K562 (cell line): ENCODE measurements at regions not wholly inside any gene's neighbourhood (a gene's known extent, or its start where the extent isn't known, plus 50 kb on each side); places are given as distances from the start of the nearest gene placed in this dataset.

Experiments used
- ATAC-seq: fragments of 200-7000 bp; cut with Tn5 transposase; 3 replicates; pipeline ENCODE4 v1.9.1; 2020; ENCODE audit warnings: moderate library complexity
- BruUV-seq: library from RNA; stranded (reverse); fragments of 400-500 nt; replicated peaks from 2 replicates; lab custom pipeline; 2021; lab: Mats Ljungman, UMichigan
- CTCF ChIA-PET: fragments of 300-600 bp; formaldehyde crosslinking; extraction: SDS; loops from one replicate; lab custom pipeline; 2021; ENCODE audit warnings: low intra/inter-chr PET ratio; lab: Yijun Ruan, JAX
- POLR2A ChIA-PET: fragments of 300-600, 350-650 bp; sonication (Branson Sonifier 250); formaldehyde crosslinking; extraction: SDS; loops from one replicate; lab custom pipeline; 2021; ENCODE audit warnings: antibody characterized with exemption, inconsistent platforms; lab: Yijun Ruan, JAX
- DNase-seq, 4 experiments: peaks; one replicate each; pipeline versions ENCODE4 v3.0.0 to v3.0.0-alpha.2; 2011 to 2018; ENCODE audit warnings: low spot score in 3 of 4, mixed read lengths in 3 of 4; ENCODE audit errors: extremely low read depth in 1 of 4
- FAIRE-seq: peaks from 2 replicates; lab custom pipeline; 2011; peaks lifted over from hg19 to GRCh38; lab: Jason Lieb, UNC
- H2AFZ ChIP-seq: 2 replicates; pipeline ENCODE4 v1.6.0; 2011; ENCODE audit warnings: low read depth, low read length, control low read depth, inconsistent platforms
- H3K27ac ChIP-seq: fragments of 200-600 bp; 3 replicates; pipeline ENCODE4 v1.8.0; 2011; ENCODE audit warnings: low read depth, mild to moderate bottlenecking, control low read depth, inconsistent platforms, low read length, moderate library complexity, mixed read lengths; ENCODE audit errors: extremely low read depth
- H3K27me3 ChIP-seq, 2 experiments: fragments of 300-600 bp in 1 of 2; 2 replicates in 1 of 2; 3 replicates in 1 of 2; pipeline versions ENCODE4 v1.6.0 to v1.8.0; 2011; ENCODE audit warnings: inconsistent platforms in 2 of 2, low read length in 2 of 2, mild to moderate bottlenecking in 1 of 2, mixed read lengths in 1 of 2, moderate library complexity in 1 of 2; ENCODE audit not compliant: control insufficient read depth in 2 of 2, insufficient read depth in 2 of 2
- H3K36me3 ChIP-seq: fragments of 300-600 bp; 3 replicates; pipeline ENCODE4 v1.8.0; 2011; ENCODE audit warnings: mild to moderate bottlenecking, low read length, inconsistent platforms; ENCODE audit not compliant: control insufficient read depth, insufficient read depth
- H3K4me1 ChIP-seq, 2 experiments: fragments of 200-600 bp in 1 of 2; replicated peaks in 1 of 2; 2 replicates in 1 of 2; 3 replicates in 1 of 2; pipeline versions ENCODE4 v1.5.1 to v1.8.0; 2011; ENCODE audit warnings: inconsistent platforms in 2 of 2, low read length in 2 of 2, mild to moderate bottlenecking in 1 of 2, mixed read lengths in 1 of 2, moderate library complexity in 1 of 2; ENCODE audit not compliant: control insufficient read depth in 2 of 2, insufficient read depth in 2 of 2
- H3K4me2 ChIP-seq: 2 replicates; pipeline ENCODE4 v1.6.1; 2011; ENCODE audit warnings: low read length, control low read depth, inconsistent platforms, mixed read lengths; ENCODE audit not compliant: insufficient read depth
- H3K4me3 ChIP-seq: fragments of 200-600 bp; sonication (generic), shearing (Covaris generic); 2 replicates; pipeline ENCODE4 v1.5.1; 2016; ENCODE audit warnings: control low read depth, inconsistent platforms
- H3K79me2 ChIP-seq: fragments of 200-600 bp; 3 replicates; pipeline ENCODE4 v1.8.0; 2011; ENCODE audit warnings: low read length, inconsistent platforms; ENCODE audit not compliant: control insufficient read depth, insufficient read depth
- H3K9ac ChIP-seq, 2 experiments: 2 replicates each; pipeline versions ENCODE4 v1.6.0 to v1.6.1; 2011; ENCODE audit warnings: low read depth in 2 of 2, low read length in 2 of 2, control low read depth in 1 of 2, inconsistent platforms in 1 of 2, mild to moderate bottlenecking in 1 of 2, mixed read lengths in 1 of 2; ENCODE audit not compliant: insufficient read depth in 1 of 2
- H3K9me1 ChIP-seq: one replicate; pipeline ENCODE4 v1.6.0; 2011; ENCODE audit warnings: inconsistent platforms, mild to moderate bottlenecking, low read length, moderate library complexity; ENCODE audit not compliant: control insufficient read depth, insufficient read depth
- H3K9me3 ChIP-seq: replicated peaks from 2 replicates; pipeline ENCODE4 v1.5.1; 2011; ENCODE audit warnings: low read depth, low read length, inconsistent platforms; ENCODE audit not compliant: control insufficient read depth, insufficient read depth
- H4K20me1 ChIP-seq: replicated peaks from 2 replicates; pipeline ENCODE4 v1.6.1; 2011; ENCODE audit warnings: low read length, inconsistent platforms, mixed read lengths; ENCODE audit not compliant: control insufficient read depth, insufficient read depth
- CREB3 ChIP-seq: fragments of 450-650 bp; conservative IDR thresholded peaks from 2 replicates; pipeline ENCODE4 v1.6.1; 2016; ENCODE audit warnings: missing genetic modification characterization, low read depth, mild to moderate bottlenecking, missing compliant biosample characterization, moderate library complexity
- DACH1 ChIP-seq: fragments of 450-650 bp; IDR thresholded peaks from 2 replicates; pipeline ENCODE4 v1.6.1; 2018; ENCODE audit not compliant: partially characterized antibody
- DIDO1 ChIP-seq: fragments of 450-650 bp; IDR thresholded peaks from 2 replicates; pipeline ENCODE4 v1.6.1; 2016; ENCODE audit warnings: low read depth, missing biosample characterization, missing genetic modification characterization
- ESRRB ChIP-seq: fragments of 250-450 bp; sonication (Bioruptor Pico); IDR thresholded peaks from 2 replicates; pipeline ENCODE4 v1.5.0; 2020; ENCODE audit warnings: mild to moderate bottlenecking, moderate library complexity, borderline replicate concordance
- ETS1 ChIP-seq: conservative IDR thresholded peaks from 2 replicates; pipeline ENCODE4 v1.6.1; 2011; ENCODE audit warnings: low read depth, mild to moderate bottlenecking, low read length; ENCODE audit not compliant: control insufficient read depth
- FOXK2 ChIP-seq, 2 experiments: fragments of 450-650 bp; IDR thresholded peaks in 1 of 2; conservative IDR thresholded peaks in 1 of 2; 2 replicates each; pipeline ENCODE4 v1.6.1; 2016; ENCODE audit warnings: low read depth in 2 of 2, mild to moderate bottlenecking in 1 of 2
- KAT2B ChIP-seq: IDR thresholded peaks from one replicate; pipeline ENCODE4 v1.6.1; 2012; ENCODE audit warnings: low read depth, mild to moderate bottlenecking, control low read depth, inconsistent platforms, low read length, moderate library complexity
- MCM2 ChIP-seq: fragments of 450-650 bp; IDR thresholded peaks from 2 replicates; pipeline ENCODE4 v1.6.1; 2017; ENCODE audit warnings: low read depth, mild to moderate bottlenecking
- MTA2 ChIP-seq: fragments of 450-650 bp; IDR thresholded peaks from 2 replicates; pipeline ENCODE4 v1.6.1; 2016; ENCODE audit warnings: low read depth
- RBM22 ChIP-seq: fragments of 200-400 bp; formaldehyde crosslinking; IDR thresholded peaks from 2 replicates; pipeline ENCODE4 v1.6.1; 2018; ENCODE audit warnings: low read length, low read depth; ENCODE audit not compliant: poor library complexity, severe bottlenecking
- SIN3A ChIP-seq, 2 experiments: fragments of 150-350 bp in 1 of 2; IDR thresholded peaks; 2 replicates each; pipeline ENCODE4 v1.6.1; 2011 to 2016; ENCODE audit warnings: borderline replicate concordance in 2 of 2, low read depth in 2 of 2, low read length in 2 of 2, mild to moderate bottlenecking in 2 of 2, moderate library complexity in 2 of 2; ENCODE audit not compliant: control insufficient read depth in 1 of 2
- TCF3 ChIP-seq: sonication (generic); formaldehyde crosslinking; IDR thresholded peaks from 2 replicates; pipeline ENCODE4 v1.4.0; 2020; ENCODE audit warnings: mild to moderate bottlenecking, missing genetic modification reagents
- TEAD4 ChIP-seq, 2 experiments: sonication (generic) in 1 of 2; formaldehyde crosslinking in 1 of 2; IDR thresholded peaks; 2 replicates each; pipeline versions ENCODE4 v1.6.1 to v1.8.0; 2012 to 2022; ENCODE audit warnings: borderline replicate concordance in 1 of 2, inconsistent platforms in 1 of 2, low read length in 1 of 2, mild to moderate bottlenecking in 1 of 2, missing genetic modification reagents in 1 of 2
- WGBS: fragments of 100-300 bp; shearing (Covaris generic); methylation state at CpG from one replicate; pipeline ENCODE4 v1.1.6; 2016; ENCODE audit warnings: low coverage, mixed read lengths; ENCODE audit not compliant: insufficient coverage; ENCODE audit errors: missing lambda C conversion rate; 5-methylcytosine and 5-hydroxymethylcytosine counted together
- in situ Hi-C: fragments of 300-500 bp; cut with MboI; formaldehyde crosslinking; loops from 4 replicates; pipeline ENCODE4 v1.15.0; 2018; ENCODE audit warnings: inconsistent platforms, mixed read lengths
- intact Hi-C: fragments of 100-400 bp; cut with micrococcal nuclease; formaldehyde crosslinking; loops from 2 replicates; pipeline ENCODE4 v1.14.2; 2022
- TF ChIP-seq, protein P1 (sequence below): fragments of 450-650 bp; IDR thresholded peaks from 2 replicates; pipeline ENCODE4 v1.6.1; 2017; ENCODE audit warnings: antibody characterized with exemption, mild to moderate bottlenecking

DNA sequence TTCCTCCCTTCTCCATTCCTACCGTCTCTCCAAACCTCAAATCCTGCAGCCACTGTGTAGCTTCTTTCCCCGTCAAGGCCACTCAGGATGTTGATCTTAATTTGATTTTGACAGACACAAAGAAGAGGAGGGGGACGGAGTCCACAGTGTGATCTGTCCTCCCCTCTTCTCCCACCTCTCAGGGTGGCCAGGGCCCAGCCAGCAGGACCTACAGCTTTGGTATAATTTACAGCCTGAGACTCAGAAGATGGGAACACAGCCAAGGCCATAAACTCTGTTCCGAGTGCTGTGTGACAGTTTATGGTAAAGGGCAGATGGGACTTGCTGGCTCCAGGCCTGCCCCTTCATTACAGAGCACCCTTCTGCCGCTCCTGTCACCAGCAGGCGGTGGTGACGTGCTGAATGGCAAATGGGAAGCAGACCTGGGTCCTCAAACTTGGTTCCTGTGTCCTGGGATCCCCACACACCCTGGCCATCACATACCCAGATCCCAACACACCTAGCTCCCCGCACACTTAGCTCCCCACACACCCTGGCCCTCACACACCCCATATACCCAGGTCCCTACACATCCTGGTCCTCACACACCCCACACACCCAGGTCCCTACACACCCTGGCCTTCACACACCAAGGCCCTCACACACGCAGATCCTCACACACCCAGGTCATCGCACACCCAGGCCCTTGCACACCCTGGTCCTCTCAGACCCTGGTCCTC is 71.6 kb downstream of the CD2 start:
- peak overlapping the region; percentile 26 for H3K4me3 ChIP-seq
- FAIRE-seq (peak; percentile 88), ATAC-seq (peak; percentile 86), DNase-seq (peak; percentile 54 to 92 (median 70))
- H3K36me3 ChIP-seq = no peaks in the 10 kb centered on the region
- no TSS peak for BruUV-seq
- 19% methylated on average over 10 of the region's 10 CpGs for WGBS
- H3K27ac ChIP-seq = peak overlapping the region; percentile 94
- peak overlapping the region; percentile 88 for H2AFZ ChIP-seq
- no peaks in the 10 kb centered on the region for H3K9me1 ChIP-seq
- intact Hi-C loops = loop anchor here (2.0 to 5.0 kb wide), 3 partner anchors 53 to 235 kb away; partner anchors contain the start of gene TTF2
- H4K20me1 ChIP-seq = no peaks in the 10 kb centered on the region
- no peaks in the 10 kb centered on the region for H3K27me3 ChIP-seq
- H3K79me2 ChIP-seq = peaks cover 12% of the 10 kb centered on the region; the same call in 2 of the 3 replicates
- CTCF ChIA-PET = no interaction called here
- peaks cover 22 to 54% of the 10 kb centered on the region in 2 experiments for H3K4me1 ChIP-seq
- POLR2A ChIA-PET = interaction anchor here (0.6 to 1.3 kb wide), 10 partner anchors 9 to 638 kb away, joined by 3 to 7 read pairs (median 4); partner anchors contain the start of gene CD2
- in situ Hi-C loops = no loop called here
- peak overlapping the region; percentile 65 to 79 for H3K9ac ChIP-seq
- peak overlapping the region; percentile 88 for H3K4me2 ChIP-seq
- H3K9me3 ChIP-seq = peaks cover 5% of the 10 kb centered on the region
- TF ChIP-seq SIN3A (IDR thresholded peaks at IDR 0.05; ENCODE audit: borderline replicate concordance in 2 of 2, control insufficient read depth in 1 of 2, low read depth in 2 of 2, low read length in 2 of 2) (0 out of 4 replicates have a peak, but pooled peaks of 1 of the 2 experiments have one; percentile 38), KAT2B (no peak), MTA2 (no peak; the same call in 1 of the 2 replicates), RBM22 (no peak), TCF3 (CRISPR knock-in tag) (no peak; the same call in 1 of the 2 replicates), TEAD4 (IDR thresholded peaks at IDR 0.05; ENCODE audit: low read length) (no peak), TEAD4 (CRISPR knock-in tag; IDR thresholded peaks at IDR 0.05; ENCODE audit: borderline replicate concordance) (0 out of 2 replicates have a peak, but pooled peaks have one; percentile 39), MCM2 (no peak), ESRRB (CRISPR knock-in tag) (no peak), DIDO1 (no peak; the same call in 1 of the 2 replicates), FOXK2 (conservative IDR thresholded peaks at IDR 0.05 in 1 of 2, IDR thresholded peaks at IDR 0.05 in 1 of 2; ENCODE audit: low read depth in 2 of 2) (no peak), ETS1 (no peak), CREB3 (tag) (no peak; the same call in 1 of the 2 replicates), DACH1 (no peak)
- TF ChIP-seq, protein P1, sequence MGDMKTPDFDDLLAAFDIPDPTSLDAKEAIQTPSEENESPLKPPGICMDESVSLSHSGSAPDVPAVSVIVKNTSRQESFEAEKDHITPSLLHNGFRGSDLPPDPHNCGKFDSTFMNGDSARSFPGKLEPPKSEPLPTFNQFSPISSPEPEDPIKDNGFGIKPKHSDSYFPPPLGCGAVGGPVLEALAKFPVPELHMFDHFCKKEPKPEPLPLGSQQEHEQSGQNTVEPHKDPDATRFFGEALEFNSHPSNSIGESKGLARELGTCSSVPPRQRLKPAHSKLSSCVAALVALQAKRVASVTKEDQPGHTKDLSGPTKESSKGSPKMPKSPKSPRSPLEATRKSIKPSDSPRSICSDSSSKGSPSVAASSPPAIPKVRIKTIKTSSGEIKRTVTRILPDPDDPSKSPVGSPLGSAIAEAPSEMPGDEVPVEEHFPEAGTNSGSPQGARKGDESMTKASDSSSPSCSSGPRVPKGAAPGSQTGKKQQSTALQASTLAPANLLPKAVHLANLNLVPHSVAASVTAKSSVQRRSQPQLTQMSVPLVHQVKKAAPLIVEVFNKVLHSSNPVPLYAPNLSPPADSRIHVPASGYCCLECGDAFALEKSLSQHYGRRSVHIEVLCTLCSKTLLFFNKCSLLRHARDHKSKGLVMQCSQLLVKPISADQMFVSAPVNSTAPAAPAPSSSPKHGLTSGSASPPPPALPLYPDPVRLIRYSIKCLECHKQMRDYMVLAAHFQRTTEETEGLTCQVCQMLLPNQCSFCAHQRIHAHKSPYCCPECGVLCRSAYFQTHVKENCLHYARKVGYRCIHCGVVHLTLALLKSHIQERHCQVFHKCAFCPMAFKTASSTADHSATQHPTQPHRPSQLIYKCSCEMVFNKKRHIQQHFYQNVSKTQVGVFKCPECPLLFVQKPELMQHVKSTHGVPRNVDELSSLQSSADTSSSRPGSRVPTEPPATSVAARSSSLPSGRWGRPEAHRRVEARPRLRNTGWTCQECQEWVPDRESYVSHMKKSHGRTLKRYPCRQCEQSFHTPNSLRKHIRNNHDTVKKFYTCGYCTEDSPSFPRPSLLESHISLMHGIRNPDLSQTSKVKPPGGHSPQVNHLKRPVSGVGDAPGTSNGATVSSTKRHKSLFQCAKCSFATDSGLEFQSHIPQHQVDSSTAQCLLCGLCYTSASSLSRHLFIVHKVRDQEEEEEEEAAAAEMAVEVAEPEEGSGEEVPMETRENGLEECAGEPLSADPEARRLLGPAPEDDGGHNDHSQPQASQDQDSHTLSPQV = peak; percentile 95
